ENCODE measurements at regions not wholly inside any gene's neighbourhood (a gene's known extent, or its start where the extent isn't known, plus 50 kb on each side); places are given as distances from the start of the nearest gene placed in this dataset.

GRCh38 chr12:47296828-47297227 lies 217.1 kb upstream of the AMIGO2 start:
- H3K27me3 ChIP-seq: no peaks in the 10 kb centered on the region
- H3K4me3 ChIP-seq (ENCODE audit: low read depth in 1 of 2, low read length in 1 of 2): no peak overlapping the region
- H3K9me3 ChIP-seq: no peaks in the 10 kb centered on the region
- no peaks in the 10 kb centered on the region for H3K36me3 ChIP-seq
- peaks cover 0 to 5% of the 10 kb centered on the region in 2 experiments for H3K4me1 ChIP-seq (ENCODE audit: control insufficient read depth in 1 of 2, insufficient read depth in 1 of 2, low read depth in 1 of 2, low read length in 1 of 2)
- TF ChIP-seq CTCF (IDR thresholded peaks at IDR 0.05): no peak
- H3K27ac ChIP-seq: no peak overlapping the region

- H3K4me3 ChIP-seq (ENCODE audit: low read depth in 1 of 2, low read length in 1 of 2): no peak overlapping the region
- TF ChIP-seq CTCF (IDR thresholded peaks at IDR 0.05): no peak
Observed at GRCh38 chr12:47293406-47293805, 213.6 kb upstream of the AMIGO2 start.

GRCh38 chr12:47286676-47287075 lies 206.9 kb upstream of the AMIGO2 start:
- H3K27ac ChIP-seq: no peak overlapping the region

More at GRCh38 chr12:47293406-47293805, 213.6 kb upstream of the AMIGO2 start:
- no peaks in the 10 kb centered on the region for H3K9me3 ChIP-seq
- no peaks in the 10 kb centered on the region for H3K27me3 ChIP-seq
- no peaks in the 10 kb centered on the region for H3K36me3 ChIP-seq
- H3K4me1 ChIP-seq (ENCODE audit: control insufficient read depth in 1 of 2, insufficient read depth in 1 of 2, low read depth in 1 of 2, low read length in 1 of 2): peaks cover 0 to 5% of the 10 kb centered on the region in 2 experiments
- no peak overlapping the region for H3K27ac ChIP-seq

More at GRCh38 chr12:47286676-47287075, 206.9 kb upstream of the AMIGO2 start:
- no peak for TF ChIP-seq CTCF (IDR thresholded peaks at IDR 0.05)
- H3K27me3 ChIP-seq: no peaks in the 10 kb centered on the region
- no peaks in the 10 kb centered on the region for H3K4me1 ChIP-seq (ENCODE audit: control insufficient read depth in 1 of 2, insufficient read depth in 1 of 2, low read depth in 1 of 2, low read length in 1 of 2)
- no peaks in the 10 kb centered on the region for H3K36me3 ChIP-seq
- no peak overlapping the region for H3K4me3 ChIP-seq (ENCODE audit: low read depth in 1 of 2, low read length in 1 of 2)
- H3K9me3 ChIP-seq: no peaks in the 10 kb centered on the region

Measured in neutrophil (primary cell).